Right atrium auricular region (tissue), 2 donors: ENCODE measurements at regions not wholly inside any gene's neighbourhood (a gene's known extent, or its start where the extent isn't known, plus 50 kb on each side); places are given as distances from the start of the nearest gene placed in this dataset.

ENCODE experiments used
- DNase-seq: peaks from one replicate; pipeline ENCODE4 v3.0.0-alpha.2; 2019; ENCODE audit warnings: low spot score
- H3K27ac ChIP-seq, 2 donors: fragments of 200-600 bp; sonication (generic); 1 replicate in 1 of 2; 2 replicates in 1 of 2; pipeline ENCODE4 v1.5.1; 2016 to 2019
- H3K27me3 ChIP-seq, 2 donors: fragments of 200-600 bp; sonication (generic); one replicate each; pipeline versions ENCODE4 v1.5.1 to v1.6.0; 2017 to 2019
- H3K36me3 ChIP-seq: fragments of 200-600 bp; sonication (generic); one replicate; pipeline ENCODE4 v1.5.1; 2016
- H3K4me1 ChIP-seq, 2 donors: fragments of 200-600 bp; sonication (generic); one replicate each; pipeline versions ENCODE4 v1.5.1 to v1.6.0; 2017 to 2019
- H3K4me3 ChIP-seq, 2 donors: fragments of 200-600 bp; sonication (generic); 1 replicate in 1 of 2; 2 replicates in 1 of 2; pipeline ENCODE4 v1.5.1; 2017 to 2019; ENCODE audit warnings: mild to moderate bottlenecking in 1 of 2, moderate library complexity in 1 of 2
- H3K9me3 ChIP-seq, 2 donors: fragments of 200-600 bp; sonication (generic); one replicate each; pipeline ENCODE4 v1.5.1; 2019
- TF ChIP-seq, protein P1 (sequence below), 2 donors: fragments of 200-600 bp; sonication (generic); IDR thresholded peaks; one replicate each; pipeline ENCODE4 v1.5.1; 2019; ENCODE audit warnings: antibody characterized with exemption in 2 of 2

- no peaks in the 10 kb centered on the region for H3K27me3 ChIP-seq
- no peak overlapping the region for H3K4me3 ChIP-seq
- H3K27ac ChIP-seq, result no peak overlapping the region
- H3K4me1 ChIP-seq, result no peaks in the 10 kb centered on the region
- no peak for DNase-seq
- no peaks in the 10 kb centered on the region for H3K9me3 ChIP-seq
- no peaks in the 10 kb centered on the region for H3K36me3 ChIP-seq
- TF ChIP-seq, protein P1, sequence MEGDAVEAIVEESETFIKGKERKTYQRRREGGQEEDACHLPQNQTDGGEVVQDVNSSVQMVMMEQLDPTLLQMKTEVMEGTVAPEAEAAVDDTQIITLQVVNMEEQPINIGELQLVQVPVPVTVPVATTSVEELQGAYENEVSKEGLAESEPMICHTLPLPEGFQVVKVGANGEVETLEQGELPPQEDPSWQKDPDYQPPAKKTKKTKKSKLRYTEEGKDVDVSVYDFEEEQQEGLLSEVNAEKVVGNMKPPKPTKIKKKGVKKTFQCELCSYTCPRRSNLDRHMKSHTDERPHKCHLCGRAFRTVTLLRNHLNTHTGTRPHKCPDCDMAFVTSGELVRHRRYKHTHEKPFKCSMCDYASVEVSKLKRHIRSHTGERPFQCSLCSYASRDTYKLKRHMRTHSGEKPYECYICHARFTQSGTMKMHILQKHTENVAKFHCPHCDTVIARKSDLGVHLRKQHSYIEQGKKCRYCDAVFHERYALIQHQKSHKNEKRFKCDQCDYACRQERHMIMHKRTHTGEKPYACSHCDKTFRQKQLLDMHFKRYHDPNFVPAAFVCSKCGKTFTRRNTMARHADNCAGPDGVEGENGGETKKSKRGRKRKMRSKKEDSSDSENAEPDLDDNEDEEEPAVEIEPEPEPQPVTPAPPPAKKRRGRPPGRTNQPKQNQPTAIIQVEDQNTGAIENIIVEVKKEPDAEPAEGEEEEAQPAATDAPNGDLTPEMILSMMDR (IDR thresholded peaks at IDR 0.05), result no peak
Measured at GRCh38 chr11:25200925-25201324, 704.1 kb downstream of the LUZP2 start.

DNA sequence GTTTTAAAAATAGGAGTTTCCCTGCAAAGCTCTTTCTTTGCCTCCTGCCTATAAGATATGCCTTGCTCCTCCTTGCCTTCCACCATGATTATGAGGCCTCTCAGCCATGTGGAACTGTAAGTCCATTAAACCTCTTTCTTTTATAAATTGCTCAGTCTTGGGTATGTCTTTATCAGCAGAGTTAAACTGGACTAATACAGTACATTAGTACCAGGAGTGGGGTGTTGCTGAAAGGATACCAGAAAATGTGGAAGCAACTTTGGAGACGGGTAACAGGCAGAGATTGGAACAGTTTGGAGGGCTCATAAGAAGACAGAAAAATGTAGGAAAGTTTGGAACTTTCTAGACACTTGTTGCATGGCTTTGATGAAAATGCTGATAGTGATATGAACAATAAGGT is 709.9 kb downstream of the LUZP2 start:
- H3K9me3 ChIP-seq, result peaks cover 6 to 18% of the 10 kb centered on the region in 2 donors
- H3K27me3 ChIP-seq, result no peaks in the 10 kb centered on the region
- no peaks in the 10 kb centered on the region for H3K36me3 ChIP-seq
- DNase-seq, result no peak
- TF ChIP-seq, protein P1 (IDR thresholded peaks at IDR 0.05), result no peak
- no peaks in the 10 kb centered on the region for H3K4me1 ChIP-seq
- H3K27ac ChIP-seq, result no peak overlapping the region
- H3K4me3 ChIP-seq, result no peak overlapping the region

- H3K27ac ChIP-seq, result no peak overlapping the region
- H3K4me3 ChIP-seq, result no peak overlapping the region
- no peaks in the 10 kb centered on the region for H3K27me3 ChIP-seq
- H3K9me3 ChIP-seq, result peaks cover 6 to 14% of the 10 kb centered on the region in 2 donors
- no peaks in the 10 kb centered on the region for H3K4me1 ChIP-seq
- H3K36me3 ChIP-seq, result no peaks in the 10 kb centered on the region
- TF ChIP-seq, protein P1 (IDR thresholded peaks at IDR 0.05), result no peak
- DNase-seq, result no peak
Measured at GRCh38 chr11:25211635-25212254, 714.9 kb downstream of the LUZP2 start.

DNA sequence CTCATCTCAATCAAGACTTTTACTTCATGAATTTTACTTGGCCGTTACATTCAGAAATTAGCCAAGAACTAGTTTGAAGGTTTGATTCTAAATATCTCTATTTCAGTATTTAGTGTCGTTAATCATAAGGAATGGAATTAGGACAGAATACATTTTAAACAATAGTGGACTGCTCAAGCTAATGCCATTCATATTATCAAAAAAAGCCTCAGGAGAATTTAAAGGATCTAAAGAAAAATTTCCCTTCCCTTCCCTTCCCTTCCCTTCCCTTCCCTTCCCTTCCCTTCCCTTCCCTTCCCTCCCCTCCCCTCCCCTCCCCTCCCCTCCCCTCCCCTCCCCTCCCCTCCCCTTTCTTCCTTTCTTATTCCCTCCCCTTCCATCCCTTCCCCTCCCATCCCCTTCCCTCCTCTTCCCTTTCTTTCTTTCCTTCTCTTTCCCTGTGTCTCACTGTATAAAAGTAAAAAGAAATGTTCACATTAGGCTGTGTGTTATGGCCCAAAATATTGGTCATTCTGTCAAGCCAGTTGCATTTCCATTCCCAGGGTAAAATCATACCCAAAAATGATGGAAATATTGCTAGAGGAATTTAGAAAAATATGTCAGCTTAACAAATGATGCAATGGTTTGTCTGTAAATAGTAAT is 717.8 kb downstream of the LUZP2 start:
- TF ChIP-seq, protein P1 (IDR thresholded peaks at IDR 0.05), result no peak
- no peak overlapping the region for H3K27ac ChIP-seq
- no peaks in the 10 kb centered on the region for H3K27me3 ChIP-seq
- no peak overlapping the region for H3K4me3 ChIP-seq
- no peaks in the 10 kb centered on the region for H3K36me3 ChIP-seq
- no peak for DNase-seq
- H3K4me1 ChIP-seq, result no peaks in the 10 kb centered on the region
- peaks cover 0 to 6% of the 10 kb centered on the region in 2 donors for H3K9me3 ChIP-seq

DNA sequence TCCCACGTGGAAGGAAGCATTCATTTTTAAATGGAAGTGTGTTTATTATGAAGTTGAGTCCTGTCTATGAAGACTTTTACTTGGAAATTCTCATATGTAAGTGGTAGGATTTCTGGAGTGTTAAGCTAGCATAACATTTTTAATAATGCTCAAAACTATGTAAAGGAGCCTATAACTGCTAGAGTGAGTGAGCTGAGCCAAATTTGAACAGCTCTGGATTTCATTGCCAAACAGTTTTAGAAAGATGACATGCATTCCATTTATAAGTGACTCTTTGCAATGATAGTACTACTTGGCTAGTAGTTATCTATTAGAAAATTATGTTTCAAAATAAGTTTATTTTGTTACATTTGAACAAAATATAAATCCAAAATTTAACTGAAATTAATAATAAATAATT is 721.2 kb downstream of the LUZP2 start:
- DNase-seq, result no peak

More for the DNA sequence above, 721.2 kb downstream of the LUZP2 start:
- no peak overlapping the region for H3K27ac ChIP-seq
- no peak overlapping the region for H3K4me3 ChIP-seq
- TF ChIP-seq, protein P1 (IDR thresholded peaks at IDR 0.05), result no peak
- no peaks in the 10 kb centered on the region for H3K27me3 ChIP-seq
- no peaks in the 10 kb centered on the region for H3K9me3 ChIP-seq
- no peaks in the 10 kb centered on the region for H3K4me1 ChIP-seq
- H3K36me3 ChIP-seq, result no peaks in the 10 kb centered on the region
